C4-2B (cell line): ENCODE measurements at regions not wholly inside any gene's neighbourhood (a gene's known extent, or its start where the extent isn't known, plus 50 kb on each side); places are given as distances from the start of the nearest gene placed in this dataset.

Experiments
- H3K27ac ChIP-seq: fragments of 450-650 bp; 2 replicates; pipeline ENCODE4 v1.5.1; 2017
- CTCF ChIP-seq: fragments of 450-650 bp; conservative IDR thresholded peaks from 2 replicates; pipeline ENCODE4 v1.5.1; 2017; ENCODE audit warnings: mild to moderate bottlenecking
- ZFX ChIP-seq: fragments of 450-650 bp; IDR thresholded peaks from 2 replicates; pipeline ENCODE4 v1.6.1; 2017

- TF ChIP-seq CTCF (no peak), ZFX (no peak)
These were observed 223.5 kb downstream of the ABHD5 start for GRCh38 chr3:43914269-43914668.

GRCh38 chr3:43915546-43915945 is 224.8 kb downstream of the ABHD5 start:
- TF ChIP-seq ZFX: no peak
- no peak for TF ChIP-seq CTCF
- no peak overlapping the region for H3K27ac ChIP-seq

More at GRCh38 chr3:43914269-43914668, 223.5 kb downstream of the ABHD5 start:
- no peak overlapping the region for H3K27ac ChIP-seq

GRCh38 chr3:43917361-43917760 is 226.6 kb downstream of the ABHD5 start:
- no peak for TF ChIP-seq CTCF
- TF ChIP-seq ZFX: no peak
- H3K27ac ChIP-seq: no peak overlapping the region

GRCh38 chr3:43919029-43919428 is 228.3 kb downstream of the ABHD5 start:
- no peak overlapping the region for H3K27ac ChIP-seq
- no peak for TF ChIP-seq ZFX
- no peak for TF ChIP-seq CTCF

- TF ChIP-seq ZFX (no peak), CTCF (no peak)
- no peak overlapping the region for H3K27ac ChIP-seq
These were observed 230.4 kb downstream of the ABHD5 start for GRCh38 chr3:43921056-43921648.

- no peak for TF ChIP-seq ZFX
- no peak for TF ChIP-seq CTCF
- H3K27ac ChIP-seq: no peak overlapping the region
These were observed 231.6 kb downstream of the ABHD5 start for GRCh38 chr3:43922374-43922773.

- no peak for TF ChIP-seq CTCF
- no peak for TF ChIP-seq ZFX
- no peak overlapping the region for H3K27ac ChIP-seq
These were observed 232.6 kb downstream of the ABHD5 start for GRCh38 chr3:43923104-43923882.
